ENCODE measurements at regions not wholly inside any gene's neighbourhood (a gene's known extent, or its start where the extent isn't known, plus 50 kb on each side); places are given as distances from the start of the nearest gene placed in this dataset.

- no peak overlapping the region for H3K27ac ChIP-seq
- H3K4me3 ChIP-seq: no peak overlapping the region
Observed at GRCh38 chr3:18752273-18752934, 327.3 kb upstream of the SATB1 start.

GRCh38 chr3:18751514-18751913 is 326.4 kb upstream of the SATB1 start:
- no peak overlapping the region for H3K4me3 ChIP-seq
- H3K27ac ChIP-seq: no peak overlapping the region

- Histone ChIP-seq H3K4me3 (no peak overlapping the region), H3K27ac (no peak overlapping the region)
Observed at GRCh38 chr3:18747383-18747782, 322.2 kb upstream of the SATB1 start.

DNA sequence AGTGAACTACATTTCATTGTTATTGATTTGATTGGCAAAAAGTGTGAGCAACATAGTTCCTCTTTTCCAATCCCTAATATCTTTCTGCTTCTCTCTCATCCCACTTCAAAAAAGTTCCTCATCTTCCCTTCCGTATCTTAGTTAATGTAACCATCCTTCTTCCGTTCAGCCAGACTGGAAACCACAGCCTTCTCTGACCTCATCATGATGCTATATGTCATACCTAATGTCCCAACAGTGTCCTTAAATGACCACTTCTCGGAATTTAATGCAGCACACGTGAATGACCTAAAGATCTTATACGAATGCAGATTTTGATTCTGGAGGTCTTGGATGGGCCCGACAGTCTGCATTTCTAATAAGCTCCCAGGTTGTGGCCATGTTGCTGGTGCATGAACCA is 320.3 kb upstream of the SATB1 start:
- Histone ChIP-seq H3K4me3 (no peak overlapping the region), H3K27ac (peak overlapping the region in 1 of 21 experiments; percentile 14)

GRCh38 chr3:18744472-18744871 is 319.3 kb upstream of the SATB1 start:
- no peak overlapping the region for H3K4me3 ChIP-seq
- H3K27ac ChIP-seq: no peak overlapping the region

GRCh38 chr3:18743761-18744160 is 318.6 kb upstream of the SATB1 start:
- Histone ChIP-seq H3K27ac (no peak overlapping the region), H3K4me3 (no peak overlapping the region)

GRCh38 chr3:18740631-18741583 is 315.8 kb upstream of the SATB1 start:
- H3K27ac ChIP-seq: peak overlapping the region in 9 of 21 experiments; percentile 0 to 73 (median 56)
- no peak overlapping the region for H3K4me3 ChIP-seq

GRCh38 chr3:18739099-18739433 is 313.9 kb upstream of the SATB1 start:
- no peak overlapping the region for H3K27ac ChIP-seq
- no peak overlapping the region for H3K4me3 ChIP-seq

DNA sequence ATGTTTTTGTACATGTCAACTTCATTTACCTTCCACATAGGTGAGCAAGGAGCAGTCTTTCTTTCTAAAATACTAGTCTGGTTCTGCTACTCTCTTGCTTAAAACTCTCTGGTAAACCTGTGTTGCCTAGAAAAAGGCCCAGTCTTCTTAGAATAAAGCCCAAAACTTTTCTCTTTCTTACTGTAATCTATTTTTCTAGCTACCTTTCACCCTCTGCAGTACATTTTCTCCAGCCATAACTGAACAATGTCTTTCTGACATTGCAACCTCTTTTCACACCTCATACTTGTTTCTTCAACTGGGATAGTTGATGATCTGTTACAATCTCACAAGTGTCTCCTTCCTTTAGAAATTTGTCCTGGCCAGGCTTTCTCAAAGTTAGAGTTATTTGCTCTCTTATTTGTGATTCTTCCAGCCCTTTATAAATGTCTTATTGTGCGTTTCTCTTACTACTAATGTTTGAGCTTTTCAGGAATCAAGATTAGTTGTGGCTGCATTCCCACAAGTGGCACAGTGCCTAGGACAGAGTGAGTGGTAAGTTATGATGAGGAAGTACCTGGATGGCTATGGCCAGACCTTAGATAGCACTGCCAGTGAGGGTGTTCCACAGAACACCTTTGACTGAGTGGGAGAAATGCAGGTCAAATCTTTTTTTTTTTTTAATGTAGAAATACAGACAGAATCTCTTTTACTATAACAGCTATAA is 313.4 kb upstream of the SATB1 start:
- Histone ChIP-seq H3K4me3 (no peak overlapping the region), H3K27ac (no peak overlapping the region)

GRCh38 chr3:18735005-18735404 is 309.9 kb upstream of the SATB1 start:
- Histone ChIP-seq H3K4me3 (no peak overlapping the region), H3K27ac (no peak overlapping the region)

GRCh38 chr3:18734309-18734708 is 309.2 kb upstream of the SATB1 start:
- Histone ChIP-seq H3K27ac (no peak overlapping the region), H3K4me3 (no peak overlapping the region)

GRCh38 chr3:18732474-18732873 is 307.3 kb upstream of the SATB1 start:
- no peak overlapping the region for H3K4me3 ChIP-seq
- no peak overlapping the region for H3K27ac ChIP-seq

DNA sequence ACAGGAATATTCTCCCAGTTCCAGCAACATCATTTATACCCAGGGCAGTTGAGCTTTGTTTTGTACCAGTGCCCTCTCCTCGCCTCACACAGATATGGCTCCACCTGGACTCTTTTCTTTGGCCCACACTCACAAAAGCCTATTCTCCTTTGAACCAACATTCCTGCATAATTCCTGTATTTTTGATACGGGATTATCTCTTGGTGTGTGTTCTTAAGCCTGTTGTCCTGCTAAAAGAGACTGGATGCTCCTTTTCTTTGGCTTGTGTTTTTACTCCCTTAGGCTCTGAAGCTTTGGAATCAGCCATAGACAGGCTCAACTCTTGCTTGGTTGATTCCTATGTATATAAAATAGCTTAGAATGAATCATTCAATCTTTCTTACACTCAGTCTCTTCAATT is 305.4 kb upstream of the SATB1 start:
- Histone ChIP-seq H3K4me3 (no peak overlapping the region), H3K27ac (no peak overlapping the region)

- H3K27ac ChIP-seq: no peak overlapping the region
- no peak overlapping the region for H3K4me3 ChIP-seq
Observed at GRCh38 chr3:18729671-18730070, 304.5 kb upstream of the SATB1 start.

GRCh38 chr3:18725668-18726407 is 300.7 kb upstream of the SATB1 start:
- peak overlapping the region in 4 of 21 experiments; percentile 5 to 74 (median 36) for H3K27ac ChIP-seq
- no peak overlapping the region for H3K4me3 ChIP-seq

DNA sequence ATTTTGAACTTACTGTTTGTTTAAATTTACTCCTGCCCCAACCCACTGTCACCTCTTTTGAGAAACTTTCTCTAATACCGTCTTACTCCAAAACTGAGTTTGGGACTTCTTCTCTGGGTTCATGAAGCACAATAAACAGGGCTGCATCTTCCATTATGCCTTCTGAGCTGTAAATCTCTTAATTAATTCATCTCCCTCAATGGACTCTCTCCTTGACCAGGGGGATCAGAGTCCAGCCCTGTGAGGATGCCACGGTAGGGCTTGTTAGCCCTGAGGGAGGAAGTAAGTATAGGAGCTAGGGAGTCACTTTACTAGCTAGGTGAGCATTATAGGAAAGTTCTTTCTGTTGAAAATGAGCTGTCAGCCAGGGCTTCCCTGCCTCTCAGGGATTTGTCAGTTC is 299.3 kb upstream of the SATB1 start:
- peak overlapping the region in 5 of 21 experiments; percentile 20 to 74 (median 37) for H3K27ac ChIP-seq
- no peak overlapping the region for H3K4me3 ChIP-seq

DNA sequence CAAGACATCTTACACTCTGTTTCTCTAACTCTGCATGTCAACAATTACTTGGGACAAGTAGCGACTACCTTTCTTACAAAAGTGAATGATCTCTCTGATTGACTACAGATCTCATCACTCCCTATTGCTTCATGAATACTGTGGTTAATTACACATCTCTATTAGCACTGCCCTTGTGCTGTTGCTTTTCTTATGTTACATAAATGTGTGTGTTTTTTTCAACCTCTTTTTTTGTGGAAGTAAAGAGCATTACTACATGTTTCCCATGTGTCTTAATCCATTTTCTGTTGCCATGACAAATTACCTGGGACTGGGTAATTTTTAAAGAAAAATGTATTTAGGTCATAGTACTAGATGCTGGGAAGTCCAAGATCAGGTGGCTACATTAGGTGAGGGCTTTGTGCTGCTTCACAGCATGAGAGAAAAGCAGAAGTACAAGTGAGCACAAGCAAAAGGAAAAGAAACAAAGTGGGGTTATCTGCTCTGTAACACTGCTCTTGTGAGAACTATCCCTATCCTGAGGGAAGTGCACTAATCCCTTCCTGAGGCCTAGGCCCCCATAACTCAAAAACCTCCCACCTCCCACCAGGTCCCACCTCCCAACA is 298.2 kb upstream of the SATB1 start:
- H3K27ac ChIP-seq: peak overlapping the region in 2 of 21 experiments; percentile 48 to 74
- H3K4me3 ChIP-seq: no peak overlapping the region

GRCh38 chr3:18720543-18720942 is 295.4 kb upstream of the SATB1 start:
- H3K27ac ChIP-seq: no peak overlapping the region
- no peak overlapping the region for H3K4me3 ChIP-seq

DNA sequence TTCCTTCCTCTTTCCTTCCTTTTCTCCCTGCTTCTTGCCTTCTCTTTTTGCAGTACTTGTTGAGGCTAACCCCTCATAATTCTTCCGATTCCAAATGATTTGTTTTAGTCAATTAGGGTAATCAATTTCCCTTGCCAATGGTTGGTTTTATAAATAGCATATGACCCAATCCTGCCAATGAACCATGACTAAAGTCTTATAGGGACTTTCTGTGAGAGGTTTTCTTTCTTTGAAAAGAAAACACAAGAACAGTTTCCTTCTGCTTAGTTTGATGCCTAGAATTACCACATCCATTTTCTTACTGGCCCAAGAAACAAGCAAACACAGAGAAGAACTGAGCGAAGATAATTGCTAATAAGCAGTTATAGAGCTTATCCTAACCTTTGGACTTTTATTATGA is 292.5 kb upstream of the SATB1 start:
- Histone ChIP-seq H3K27ac (no peak overlapping the region), H3K4me3 (no peak overlapping the region)

GRCh38 chr3:18716821-18717220 is 291.7 kb upstream of the SATB1 start:
- H3K4me3 ChIP-seq: no peak overlapping the region
- no peak overlapping the region for H3K27ac ChIP-seq
